Right lobe of liver (tissue), 6 donors: ENCODE measurements at regions not wholly inside any gene's neighbourhood (a gene's known extent, or its start where the extent isn't known, plus 50 kb on each side); places are given as distances from the start of the nearest gene placed in this dataset.

Experiments used
- ATAC-seq, 4 donors: fragments of 200-7000 bp; cut with Tn5 transposase; one replicate each; pipeline ENCODE4 v1.9.1; 2020; ENCODE audit warnings: mild to moderate bottlenecking in 4 of 4, moderate library complexity in 4 of 4
- DNase-seq, 3 donors: peaks; one replicate each; pipeline ENCODE4 v3.0.0-alpha.2; 2020
- H3K27ac ChIP-seq, 3 donors: fragments of 200-600 bp; one replicate each; pipeline ENCODE4 v1.8.0; 2022
- H3K27me3 ChIP-seq, 2 donors: fragments of 200-600 bp; one replicate each; pipeline ENCODE4 v1.8.0; 2022
- H3K36me3 ChIP-seq, 4 donors: fragments of 200-600 bp; sonication (generic) in 1 of 4; one replicate each; pipeline versions ENCODE4 v1.5.1 to v1.8.0; 2017 to 2022; ENCODE audit warnings: control low read depth in 1 of 4
- H3K4me1 ChIP-seq, 4 donors: fragments of 200-600 bp; sonication (generic) in 1 of 4; one replicate each; pipeline versions ENCODE4 v1.5.1 to v1.8.0; 2017 to 2022; ENCODE audit warnings: control low read depth in 1 of 4
- H3K4me3 ChIP-seq, 3 donors: fragments of 200-600 bp; one replicate each; pipeline ENCODE4 v1.8.0; 2022
- H3K9me3 ChIP-seq, 4 donors: fragments of 200-600 bp; sonication (generic) in 1 of 4; one replicate each; pipeline versions ENCODE4 v1.5.1 to v1.8.0; 2017 to 2022; ENCODE audit warnings: control low read depth in 1 of 4
- CTCF ChIP-seq, 4 donors: fragments of 200-600 bp in 3 of 4; fragments of 450-650 bp in 1 of 4; IDR thresholded peaks; one replicate each; pipeline versions ENCODE4 v1.5.1 to v1.8.0; 2016 to 2022; ENCODE audit warnings: antibody characterized with exemption in 4 of 4, mild to moderate bottlenecking in 2 of 4
- POLR2A ChIP-seq: fragments of 450-650 bp; IDR thresholded peaks from one replicate; pipeline ENCODE4 v1.6.1; 2017; ENCODE audit warnings: antibody characterized with exemption, mild to moderate bottlenecking
- WGBS: methylation state at CpG from one replicate; pipeline ENCODE4 v1.1.6; 2018; ENCODE audit warnings: low coverage, low lambda C conversion rate; ENCODE audit not compliant: insufficient coverage; ENCODE audit errors: missing lambda C conversion rate; 5-methylcytosine and 5-hydroxymethylcytosine counted together
- intact Hi-C, 2 donors: fragments of 100-400 bp; cut with DNase I; formaldehyde crosslinking; loops; one replicate each; pipeline versions ENCODE4 v1.11.2 to v1.14.1; 2022
- donor health status: DM: no; HTN: yes; CAD: no.
- donor health status: DM: no; HTN: no; CAD: no.
- donor health status: DM: no; HTN: no; CAD: no.
- donor health status: DM: no; HTN: yes; CAD: no.
- donor health status: DM: no; HTN: yes; CAD: no.

GRCh38 chr4:11116940-11117339 is 311.8 kb downstream of the HS3ST1 start:
- TF ChIP-seq POLR2A, result no peak
- no peak for TF ChIP-seq CTCF (IDR thresholded peaks at IDR 0.05)
- Histone ChIP-seq H3K9me3 (no peaks in the 10 kb centered on the region), H3K27ac (no peak overlapping the region), H3K36me3 (no peaks in the 10 kb centered on the region), H3K4me1 (no peaks in the 10 kb centered on the region), H3K27me3 (no peaks in the 10 kb centered on the region), H3K4me3 (no peak overlapping the region)
- ATAC-seq (no peak), DNase-seq (no peak)
- intact Hi-C loops, result no loop called here
- WGBS, result 39% methylated on average over 8 of the region's 8 CpGs

GRCh38 chr4:11111876-11112275 is 316.8 kb downstream of the HS3ST1 start:
- Histone ChIP-seq H3K9me3 (no peaks in the 10 kb centered on the region), H3K36me3 (no peaks in the 10 kb centered on the region), H3K27ac (no peak overlapping the region), H3K4me1 (no peaks in the 10 kb centered on the region), H3K4me3 (no peak overlapping the region), H3K27me3 (no peaks in the 10 kb centered on the region)
- intact Hi-C loops, result no loop called here
- TF ChIP-seq POLR2A (no peak), CTCF (IDR thresholded peaks at IDR 0.05) (no peak)
- 17% methylated on average over 2 of the region's 2 CpGs for WGBS
- ATAC-seq (no peak), DNase-seq (no peak)

GRCh38 chr4:11111370-11111769 is 317.3 kb downstream of the HS3ST1 start:
- Histone ChIP-seq H3K36me3 (no peaks in the 10 kb centered on the region), H3K27me3 (no peaks in the 10 kb centered on the region), H3K4me3 (no peak overlapping the region), H3K9me3 (no peaks in the 10 kb centered on the region), H3K27ac (no peak overlapping the region), H3K4me1 (no peaks in the 10 kb centered on the region)
- TF ChIP-seq CTCF (IDR thresholded peaks at IDR 0.05), result no peak
- no peak for TF ChIP-seq POLR2A
- ATAC-seq, result no peak
- intact Hi-C loops, result no loop called here
- DNase-seq, result no peak
- 9% methylated on average over 2 of the region's 2 CpGs for WGBS

GRCh38 chr4:11106759-11107158 is 321.9 kb downstream of the HS3ST1 start:
- H3K27me3 ChIP-seq, result no peaks in the 10 kb centered on the region
- no peaks in the 10 kb centered on the region for H3K36me3 ChIP-seq
- no peaks in the 10 kb centered on the region for H3K9me3 ChIP-seq
- H3K4me1 ChIP-seq, result no peaks in the 10 kb centered on the region
- no peak for DNase-seq
- no peak overlapping the region for H3K27ac ChIP-seq
- H3K4me3 ChIP-seq, result no peak overlapping the region
- 29% methylated on average over 2 of the region's 2 CpGs for WGBS
- ATAC-seq, result no peak
- intact Hi-C loops, result no loop called here
- no peak for TF ChIP-seq CTCF (IDR thresholded peaks at IDR 0.05)
- no peak for TF ChIP-seq POLR2A

GRCh38 chr4:11106190-11106589 is 322.5 kb downstream of the HS3ST1 start:
- no peaks in the 10 kb centered on the region for H3K27me3 ChIP-seq
- H3K4me1 ChIP-seq, result no peaks in the 10 kb centered on the region
- no peak overlapping the region for H3K27ac ChIP-seq
- intact Hi-C loops, result no loop called here
- H3K4me3 ChIP-seq, result no peak overlapping the region
- no peak for TF ChIP-seq POLR2A
- TF ChIP-seq CTCF (IDR thresholded peaks at IDR 0.05), result no peak
- ATAC-seq (no peak), DNase-seq (no peak)
- no peaks in the 10 kb centered on the region for H3K36me3 ChIP-seq
- no peaks in the 10 kb centered on the region for H3K9me3 ChIP-seq
